Osteoblast (primary cell): ENCODE measurements at regions not wholly inside any gene's neighbourhood (a gene's known extent, or its start where the extent isn't known, plus 50 kb on each side); places are given as distances from the start of the nearest gene placed in this dataset.
"Not testable (repeated sequence)": the region's sequence is repeated elsewhere in the genome, so short reads cannot be mapped to it uniquely, and the experiment has no call there.

Experiments
- DNase-seq: peaks from one replicate; pipeline ENCODE4 v3.0.0; 2011; ENCODE audit warnings: low spot score, mixed read lengths; ENCODE audit not compliant: insufficient read length; ENCODE audit errors: missing footprints
- H2AFZ ChIP-seq: 2 replicates; pipeline ENCODE4 v1.6.0; 2011; ENCODE audit warnings: mild to moderate bottlenecking, low read length
- H3K27ac ChIP-seq: 2 replicates; pipeline ENCODE4 v1.5.1; 2011; ENCODE audit warnings: mild to moderate bottlenecking, low read depth, low read length, moderate library complexity
- H3K27me3 ChIP-seq: 2 replicates; pipeline ENCODE4 v1.6.0; 2012; ENCODE audit warnings: mild to moderate bottlenecking, control low read depth, inconsistent platforms, low read length, moderate library complexity; ENCODE audit not compliant: insufficient read depth
- H3K36me3 ChIP-seq: 2 replicates; pipeline ENCODE4 v1.5.1; 2011; ENCODE audit warnings: mild to moderate bottlenecking, low read length, control low read depth, moderate library complexity; ENCODE audit not compliant: insufficient read depth
- H3K4me1 ChIP-seq: 2 replicates; pipeline ENCODE4 v1.5.1; 2011; ENCODE audit warnings: mild to moderate bottlenecking, low read length, control low read depth, moderate library complexity; ENCODE audit not compliant: insufficient read depth
- H3K4me2 ChIP-seq: 2 replicates; pipeline ENCODE4 v1.6.0; 2011; ENCODE audit warnings: mild to moderate bottlenecking, low read length; ENCODE audit not compliant: insufficient read depth
- H3K4me3 ChIP-seq: fragments of 200-600 bp; sonication (generic); 3 replicates; pipeline ENCODE4 v1.5.1; 2012; ENCODE audit warnings: mild to moderate bottlenecking, low read length, inconsistent platforms; ENCODE audit not compliant: insufficient read depth
- H3K79me2 ChIP-seq: 2 replicates; pipeline ENCODE4 v1.6.0; 2012; ENCODE audit warnings: mild to moderate bottlenecking, low read length, control low read depth, inconsistent platforms; ENCODE audit not compliant: insufficient read depth
- H3K9me3 ChIP-seq: 2 replicates; pipeline ENCODE4 v1.5.1; 2011; ENCODE audit warnings: low read depth, low read length, control low read depth
- H4K20me1 ChIP-seq: 2 replicates; pipeline ENCODE4 v1.6.0; 2012; ENCODE audit warnings: mild to moderate bottlenecking, low read length, control low read depth; ENCODE audit not compliant: insufficient read depth
- CTCF ChIP-seq: IDR thresholded peaks from 2 replicates; pipeline ENCODE4 v1.5.1; 2011; ENCODE audit warnings: mild to moderate bottlenecking, low read depth, low read length, moderate library complexity; ENCODE audit errors: extremely low read depth

- DNase-seq, result no peak
- no peak for TF ChIP-seq CTCF
- Histone ChIP-seq H4K20me1 (no peaks in the 10 kb centered on the region), H3K4me1 (no peaks in the 10 kb centered on the region), H2AFZ (no peak overlapping the region), H3K79me2 (no peaks in the 10 kb centered on the region), H3K4me2 (no peak overlapping the region), H3K27me3 (no peaks in the 10 kb centered on the region), H3K27ac (no peak overlapping the region), H3K9me3 (no peaks in the 10 kb centered on the region), H3K36me3 (no peaks in the 10 kb centered on the region), H3K4me3 (no peak overlapping the region)
These were observed 749.4 kb downstream of the SOCS6 start for GRCh38 chr18:71038196-71038595.

- Histone ChIP-seq H2AFZ (no peak overlapping the region), H3K4me1 (no peaks in the 10 kb centered on the region), H3K4me3 (no peak overlapping the region), H4K20me1 (no peaks in the 10 kb centered on the region), H3K27me3 (no peaks in the 10 kb centered on the region), H3K9me3 (no peaks in the 10 kb centered on the region), H3K79me2 (no peaks in the 10 kb centered on the region), H3K4me2 (no peak overlapping the region), H3K36me3 (no peaks in the 10 kb centered on the region), H3K27ac (no peak overlapping the region)
- no peak for TF ChIP-seq CTCF
- no peak for DNase-seq
These were observed 747.9 kb downstream of the SOCS6 start for GRCh38 chr18:71036783-71037182.

GRCh38 chr18:71031296-71032191, 742.7 kb downstream of the SOCS6 start:
- not testable (repeated sequence) for H3K79me2 ChIP-seq, DNase-seq, H4K20me1 ChIP-seq, H2AFZ ChIP-seq, H3K36me3 ChIP-seq, H3K27ac ChIP-seq, H3K4me2 ChIP-seq, H3K9me3 ChIP-seq, H3K4me3 ChIP-seq, H3K4me1 ChIP-seq, H3K27me3 ChIP-seq

- H2AFZ ChIP-seq, H3K4me3 ChIP-seq, H3K27me3 ChIP-seq, H4K20me1 ChIP-seq, H3K79me2 ChIP-seq, H3K4me2 ChIP-seq, H3K27ac ChIP-seq, H3K36me3 ChIP-seq, DNase-seq, H3K9me3 ChIP-seq, H3K4me1 ChIP-seq: not testable (repeated sequence)
These were observed 741.2 kb downstream of the SOCS6 start for GRCh38 chr18:71030085-71030484.

- TF ChIP-seq CTCF, result no peak
- Histone ChIP-seq H3K4me2 (no peak overlapping the region), H3K79me2 (no peaks in the 10 kb centered on the region), H3K36me3 (no peaks in the 10 kb centered on the region), H3K4me3 (no peak overlapping the region), H3K9me3 (peaks cover 3% of the 10 kb centered on the region), H3K27me3 (no peaks in the 10 kb centered on the region), H3K4me1 (no peaks in the 10 kb centered on the region), H4K20me1 (no peaks in the 10 kb centered on the region), H2AFZ (no peak overlapping the region), H3K27ac (no peak overlapping the region)
- no peak for DNase-seq
These were observed 739.5 kb downstream of the SOCS6 start for GRCh38 chr18:71028285-71028762.
